ENCODE measurements at regions not wholly inside any gene's neighbourhood (a gene's known extent, or its start where the extent isn't known, plus 50 kb on each side); places are given as distances from the start of the nearest gene placed in this dataset.

- CTCF ChIA-PET, result interaction anchor here (1.2 kb wide), 1 partner anchor 115 kb away, joined by 4 read pairs; no protein-coding TSS in a partner anchor
- Histone ChIP-seq H3K9ac (ENCODE audit: low read length) (no peak overlapping the region), H3K4me3 (replicated peaks in 1 of 2; ENCODE audit: low read depth in 1 of 2, low read length in 2 of 2) (no peak overlapping the region), H2AFZ (ENCODE audit: low read depth, low read length, poor library complexity, severe bottlenecking) (no peak overlapping the region), H3K9me2 (ENCODE audit: insufficient read depth) (no peaks in the 10 kb centered on the region), H3K4me1 (ENCODE audit: control insufficient read depth in 1 of 2, insufficient read depth in 2 of 2, low read length in 2 of 2) (no peaks in the 10 kb centered on the region), H3K27ac (ENCODE audit: low read depth, low read length) (no peak overlapping the region), H3K4me2 (ENCODE audit: low read length) (no peak overlapping the region), H3K27me3 (ENCODE audit: insufficient read depth, low read length) (no peaks in the 10 kb centered on the region), H3K79me2 (ENCODE audit: insufficient read depth, low read length) (no peaks in the 10 kb centered on the region), H4K20me1 (ENCODE audit: insufficient read depth) (no peaks in the 10 kb centered on the region), H3K9me3 (ENCODE audit: control insufficient read depth in 1 of 2, insufficient read depth in 1 of 2, low read depth in 1 of 2, low read length in 2 of 2) (no peaks in the 10 kb centered on the region), H3K36me3 (ENCODE audit: control insufficient read depth in 1 of 2, insufficient read depth in 2 of 2, low read length in 2 of 2) (no peaks in the 10 kb centered on the region)
- RAD21 ChIA-PET (ENCODE audit: low non-redundant PET in 1 of 2, low total read pairs in 2 of 2, uncharacterized antibody in 2 of 2, unreplicated experiment in 2 of 2), result no interaction called here
- POLR2A ChIA-PET, result interaction anchor here (0.6 kb wide), 1 partner anchor 261 kb away, joined by 4 read pairs; no protein-coding TSS in a partner anchor
- no TSS peak for BruUV-seq (replicated peaks)
- ATAC-seq (no peak), DNase-seq (ENCODE audit: low read depth, low spot score) (no peak)
- no peak for TF ChIP-seq CBX3 (IDR thresholded peaks at IDR 0.05; ENCODE audit: low read depth)
- no peak for TF ChIP-seq EGR1 (IDR thresholded peaks at IDR 0.05; ENCODE audit: low read depth)
- TF ChIP-seq JUND (IDR thresholded peaks at IDR 0.05), result no peak
- TF ChIP-seq MAX (IDR thresholded peaks at IDR 0.05), result no peak
- TF ChIP-seq ZNF274 (IDR thresholded peaks at IDR 0.05; ENCODE audit: low read depth, low read length), result no peak
- no peak for TF ChIP-seq SRF (IDR thresholded peaks at IDR 0.05; ENCODE audit: low read depth)
- TF ChIP-seq ZFX (IDR thresholded peaks at IDR 0.05), result no peak
- no peak for TF ChIP-seq REST (IDR thresholded peaks at IDR 0.05; ENCODE audit: low read depth)
- TF ChIP-seq EZH2 (IDR thresholded peaks at IDR 0.05), result no peak
- no peak for TF ChIP-seq SP1 (IDR thresholded peaks at IDR 0.05; ENCODE audit: low read depth)
- intact Hi-C loops (cut with micrococcal nuclease), result no loop called here
These were observed 112.9 kb upstream of the ARHGEF3 start for GRCh38 chr3:56914646-56915045.

Data from HCT116 (cell line).